CD4-positive, alpha-beta T cell treated with Interferon alpha-2 for 1 hour (primary cell): ENCODE measurements at regions not wholly inside any gene's neighbourhood (a gene's known extent, or its start where the extent isn't known, plus 50 kb on each side); places are given as distances from the start of the nearest gene placed in this dataset.

Source experiments
- DNase-seq, 2 donors: peaks; one replicate each; pipeline ENCODE4 v3.0.0-alpha.2; 2020 to 2022

- no peak for DNase-seq
These were observed 193.0 kb downstream of the C12orf50 start for GRCh38 chr12:87836190-87836589.

GRCh38 chr12:87828382-87828973, 200.7 kb downstream of the C12orf50 start:
- DNase-seq: no peak

- DNase-seq: no peak
These were observed 201.4 kb downstream of the C12orf50 start for GRCh38 chr12:87827638-87828264.

- DNase-seq: no peak
These were observed 206.3 kb downstream of the C12orf50 start for GRCh38 chr12:87822923-87823322.

- no peak for DNase-seq
These were observed 208.5 kb downstream of the C12orf50 start for GRCh38 chr12:87820524-87821202.

- DNase-seq: no peak
These were observed 210.8 kb downstream of the C12orf50 start for GRCh38 chr12:87818441-87818840.

- DNase-seq: no peak
These were observed 213.2 kb downstream of the C12orf50 start for GRCh38 chr12:87815771-87816585.

- DNase-seq: no peak
These were observed 214.6 kb downstream of the C12orf50 start for GRCh38 chr12:87814625-87815024.

- DNase-seq: no peak
These were observed 215.5 kb downstream of the C12orf50 start for GRCh38 chr12:87813476-87814234.

GRCh38 chr12:87812681-87813080, 216.5 kb downstream of the C12orf50 start:
- DNase-seq: no peak

- DNase-seq: no peak
These were observed 217.2 kb downstream of the C12orf50 start for GRCh38 chr12:87812030-87812429.

GRCh38 chr12:87809916-87810315, 219.3 kb downstream of the C12orf50 start:
- no peak for DNase-seq

GRCh38 chr12:87807086-87807485, 222.1 kb downstream of the C12orf50 start:
- no peak for DNase-seq

- DNase-seq: no peak
These were observed 222.9 kb downstream of the C12orf50 start for GRCh38 chr12:87806310-87806709.

- no peak for DNase-seq
These were observed 224.8 kb downstream of the C12orf50 start for GRCh38 chr12:87804386-87804785.

- DNase-seq: no peak
These were observed 226.5 kb downstream of the C12orf50 start for GRCh38 chr12:87802721-87803011.

- DNase-seq: no peak
These were observed 227.1 kb downstream of the C12orf50 start for GRCh38 chr12:87801860-87802720.

- DNase-seq: no peak
These were observed 232.2 kb downstream of the C12orf50 start for GRCh38 chr12:87796961-87797516.

GRCh38 chr12:87795555-87795954, 233.6 kb downstream of the C12orf50 start:
- no peak for DNase-seq

GRCh38 chr12:87794854-87795253, 234.3 kb downstream of the C12orf50 start:
- DNase-seq: no peak

GRCh38 chr12:87793131-87793530, 236.1 kb downstream of the C12orf50 start:
- DNase-seq: no peak

- no peak for DNase-seq
These were observed 244.9 kb downstream of the C12orf50 start for GRCh38 chr12:87784350-87784749.
